C4-2B (cell line): ENCODE measurements at regions not wholly inside any gene's neighbourhood (a gene's known extent, or its start where the extent isn't known, plus 50 kb on each side); places are given as distances from the start of the nearest gene placed in this dataset.

ENCODE experiments used
- CTCF ChIP-seq: fragments of 450-650 bp; conservative IDR thresholded peaks from 2 replicates; pipeline ENCODE4 v1.5.1; 2017; ENCODE audit warnings: mild to moderate bottlenecking
- ZFX ChIP-seq: fragments of 450-650 bp; IDR thresholded peaks from 2 replicates; pipeline ENCODE4 v1.6.1; 2017

- no peak for TF ChIP-seq CTCF
- no peak for TF ChIP-seq ZFX
These were observed 442.4 kb downstream of the TSHZ3 start for GRCh38 chr19:30906871-30907270.
